GM18907 (cell line): ENCODE measurements at regions not wholly inside any gene's neighbourhood (a gene's known extent, or its start where the extent isn't known, plus 50 kb on each side); places are given as distances from the start of the nearest gene placed in this dataset.

ENCODE experiments used
- ATAC-seq: cut with Tn5 transposase; IDR thresholded peaks from one replicate; pipeline ENCODE4 v1.9.1; 2021; ENCODE audit warnings: mild to moderate bottlenecking, moderate library complexity; ENCODE audit not compliant: unreplicated experiment

DNA sequence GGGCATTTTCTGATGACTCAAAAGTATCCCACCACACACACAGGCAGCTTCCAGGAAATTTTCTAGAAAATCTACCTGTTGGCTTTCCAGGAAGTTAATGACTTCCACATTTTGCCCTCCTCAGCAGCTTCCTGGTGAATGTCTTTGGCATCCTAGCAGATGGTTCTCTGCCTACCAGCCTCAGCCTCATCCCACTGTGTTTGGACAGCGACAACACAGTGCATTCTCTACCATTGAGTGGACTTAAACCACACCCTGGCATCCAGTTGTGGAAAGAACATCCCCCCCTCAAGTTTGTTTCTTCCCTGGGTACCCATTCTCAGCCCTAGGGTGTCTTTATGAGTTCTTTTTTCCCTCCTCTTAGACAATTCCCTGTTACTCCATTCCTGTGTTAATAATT, 50.8 kb upstream of the GADL1 start:
- ATAC-seq = no peak

- ATAC-seq = no peak
These were observed 54.0 kb upstream of the GADL1 start for GRCh38 chr3:30948426-30948825.

- no peak for ATAC-seq
These were observed 57.4 kb upstream of the GADL1 start for GRCh38 chr3:30951826-30952225.

DNA sequence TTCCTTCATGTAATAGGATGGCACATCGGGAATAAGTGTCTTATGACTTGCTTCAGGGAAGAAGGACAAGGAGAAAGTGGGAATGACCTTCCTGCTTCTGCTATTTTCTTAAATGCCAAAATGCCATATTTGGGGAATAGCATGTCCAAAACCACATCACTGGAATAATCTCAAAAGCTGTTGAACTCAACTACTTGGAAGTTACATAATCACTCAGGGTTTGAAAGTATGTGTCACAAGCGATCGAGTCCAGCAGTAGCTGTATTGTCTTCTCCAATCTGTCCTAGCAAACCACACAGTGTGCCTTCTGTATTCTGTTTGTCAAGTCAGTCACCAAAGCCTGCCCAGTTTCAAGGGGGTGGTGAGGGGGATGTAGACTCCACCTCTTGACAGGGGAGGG, 58.3 kb upstream of the GADL1 start:
- no peak for ATAC-seq

DNA sequence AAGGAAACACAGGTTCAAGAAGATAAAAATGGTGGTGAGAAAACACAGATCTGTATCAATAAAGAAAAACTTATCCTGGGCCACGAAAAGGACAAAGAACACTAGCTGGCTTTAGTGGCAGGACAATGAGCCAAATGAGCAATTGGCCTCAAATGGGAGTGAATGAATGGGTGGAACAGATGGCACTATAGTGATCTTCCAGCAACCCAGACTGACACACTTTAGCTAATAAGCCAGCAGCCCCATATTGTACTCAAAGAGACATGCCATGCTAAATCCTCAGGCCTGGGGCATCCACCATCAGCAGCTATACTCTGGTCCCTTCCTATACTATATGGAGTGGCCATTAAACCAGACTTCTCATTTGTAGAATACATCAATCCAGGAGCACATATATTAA, 60.0 kb upstream of the GADL1 start:
- ATAC-seq = no peak

GRCh38 chr3:30962084-30962483, 67.6 kb upstream of the GADL1 start:
- ATAC-seq = no peak

- no peak for ATAC-seq
These were observed 68.0 kb upstream of the GADL1 start for GRCh38 chr3:30962493-30962892.

- ATAC-seq = no peak
These were observed 68.8 kb upstream of the GADL1 start for GRCh38 chr3:30963223-30963722.

DNA sequence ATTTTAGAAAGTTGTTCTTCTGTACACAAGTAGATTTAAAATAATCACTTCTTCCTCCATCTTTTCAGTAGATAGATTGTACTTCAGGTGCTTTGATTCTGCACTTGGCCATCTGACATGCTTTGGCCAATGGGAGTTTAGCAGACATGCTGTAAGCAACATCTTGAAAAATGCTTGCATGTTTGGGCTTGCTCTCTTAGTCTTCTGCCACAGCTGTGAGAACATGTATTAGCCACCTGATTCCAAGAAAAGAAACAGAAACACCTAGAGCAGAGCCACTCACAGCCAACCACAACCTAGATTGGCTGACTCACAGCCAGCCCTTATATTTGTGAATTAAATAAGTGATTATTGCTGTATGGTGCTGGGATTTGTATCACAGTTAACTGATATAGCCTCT, 70.2 kb upstream of the GADL1 start:
- peak; percentile 97 for ATAC-seq

DNA sequence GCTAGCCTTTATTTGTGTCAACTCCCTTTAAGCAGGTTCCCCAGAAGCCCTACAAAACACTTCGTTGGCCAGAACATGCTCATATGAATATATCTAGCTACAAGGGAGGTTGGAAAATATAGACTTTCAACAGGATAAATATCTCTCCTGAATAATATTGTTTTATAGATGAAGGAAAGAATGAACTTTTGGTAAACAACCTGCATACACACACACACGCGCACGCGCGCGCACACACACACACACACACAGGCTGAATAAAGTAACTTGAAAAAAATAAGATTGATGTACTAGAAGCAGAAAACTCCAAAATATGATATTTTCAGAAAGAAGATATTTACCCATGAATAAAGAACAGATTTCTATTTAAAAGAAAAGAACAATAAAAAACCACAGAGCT, 72.4 kb upstream of the GADL1 start:
- ATAC-seq = no peak

DNA sequence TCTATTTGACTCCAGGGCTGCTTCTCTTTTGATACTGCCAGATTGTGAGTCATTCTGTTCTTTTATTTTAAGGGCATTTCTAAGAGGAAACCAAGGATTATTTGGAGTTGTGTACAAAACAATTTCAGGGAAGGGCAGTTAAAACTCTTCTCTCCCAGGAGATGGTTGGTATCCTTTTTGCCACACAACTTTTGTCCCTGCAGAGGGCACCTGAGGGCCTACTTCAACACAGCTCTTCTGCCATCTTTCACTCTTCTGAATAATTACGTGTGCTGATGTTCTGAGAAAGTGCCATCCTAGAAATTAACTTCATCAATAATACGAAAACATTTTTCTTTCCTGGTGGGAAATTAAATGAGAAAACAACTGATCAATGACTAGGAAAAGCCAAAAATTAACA, 75.7 kb upstream of the GADL1 start:
- no peak for ATAC-seq

DNA sequence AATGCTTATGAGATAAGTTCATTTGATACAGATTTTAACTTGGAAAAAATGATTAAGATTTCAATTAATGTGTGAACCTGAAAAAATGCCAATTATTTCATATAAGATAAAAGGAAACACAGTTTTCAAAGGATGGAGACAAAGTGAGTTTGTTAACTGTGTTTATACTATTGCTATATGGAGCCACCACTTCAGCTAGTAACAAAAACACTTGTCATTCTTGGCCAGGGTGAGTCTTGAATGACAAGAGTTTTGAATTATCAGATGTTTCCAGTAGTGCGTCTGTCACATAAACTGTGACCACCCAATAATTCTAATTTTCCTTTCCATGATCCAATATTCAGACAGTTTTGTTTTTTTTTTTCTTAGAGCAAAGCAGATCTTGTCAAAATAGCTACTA, 78.0 kb upstream of the GADL1 start:
- ATAC-seq = no peak

GRCh38 chr3:30974071-30974470, 79.6 kb upstream of the GADL1 start:
- no peak for ATAC-seq

DNA sequence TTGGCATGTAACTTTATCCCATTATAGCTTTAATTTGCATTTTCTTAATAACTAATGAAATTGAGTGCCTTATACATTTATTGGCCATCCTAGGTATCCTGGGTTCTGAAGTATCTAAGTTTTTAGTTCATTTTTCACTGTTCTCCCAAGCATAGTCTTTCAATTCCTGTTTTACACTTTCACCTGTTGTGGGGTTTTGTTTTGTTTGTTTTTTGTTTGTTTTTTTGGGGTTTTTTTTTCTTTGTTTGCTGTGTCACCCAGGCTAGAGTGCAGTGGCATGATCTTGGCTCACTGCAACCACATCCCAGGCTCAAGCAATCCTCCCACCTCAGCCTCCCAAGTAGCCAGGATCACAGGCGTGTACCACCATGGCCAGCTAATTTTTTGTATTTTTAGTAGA, 83.1 kb upstream of the GADL1 start:
- ATAC-seq = no peak

- ATAC-seq = no peak
These were observed 86.5 kb upstream of the GADL1 start for GRCh38 chr3:30980993-30981392.

DNA sequence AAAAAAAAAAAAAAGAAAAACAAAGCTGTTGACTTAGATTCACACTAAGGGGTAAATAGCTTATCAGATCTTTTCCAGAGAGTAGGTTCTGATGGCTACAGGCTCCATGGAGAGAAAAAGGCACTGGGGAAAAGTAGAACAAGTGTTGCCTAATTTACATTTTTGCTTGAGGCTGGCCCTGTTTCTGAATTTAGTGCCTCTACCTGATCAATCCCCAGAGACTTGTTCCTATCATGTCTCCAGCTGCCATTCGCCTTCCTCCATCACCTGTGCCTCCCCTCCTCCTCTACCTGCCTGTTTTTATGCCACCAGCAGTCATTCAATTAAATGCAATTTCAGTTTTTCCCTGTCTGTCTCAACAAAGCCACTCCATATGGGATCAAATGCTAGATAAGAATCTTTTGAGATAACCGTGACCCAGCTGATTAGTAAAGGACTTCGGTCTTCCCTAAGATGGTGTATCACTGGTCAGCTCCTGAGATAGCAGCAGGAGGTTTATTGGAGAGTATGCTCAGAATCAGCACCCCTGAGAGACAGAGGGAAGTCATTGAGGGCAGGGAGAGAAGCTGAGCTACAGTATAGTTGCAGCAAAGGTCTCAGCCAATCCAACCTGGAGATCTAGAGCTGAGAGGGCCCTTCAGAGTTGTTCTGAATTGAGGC, 88.1 kb upstream of the GADL1 start:
- no peak for ATAC-seq

GRCh38 chr3:30984855-30985749, 90.6 kb upstream of the GADL1 start:
- ATAC-seq = peak; percentile 89

DNA sequence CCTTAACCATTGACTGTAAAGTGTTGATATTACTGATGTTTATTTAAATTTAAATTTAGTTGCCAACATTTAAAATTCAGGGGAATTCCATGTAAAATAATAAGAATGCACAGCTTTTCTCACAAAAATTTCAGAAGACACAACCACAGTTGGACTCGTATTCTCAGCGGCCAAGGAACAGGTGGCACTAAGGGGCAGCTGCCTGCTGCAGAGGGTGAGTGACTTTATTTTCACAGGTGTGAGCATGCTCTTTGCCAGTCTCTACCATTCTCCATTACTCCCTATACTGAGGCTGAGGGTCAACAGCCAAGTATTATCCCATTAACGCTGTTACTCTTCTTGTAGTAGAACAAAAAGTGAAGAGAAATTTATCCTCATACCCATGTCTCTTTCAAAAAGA, 92.1 kb upstream of the GADL1 start:
- no peak for ATAC-seq

DNA sequence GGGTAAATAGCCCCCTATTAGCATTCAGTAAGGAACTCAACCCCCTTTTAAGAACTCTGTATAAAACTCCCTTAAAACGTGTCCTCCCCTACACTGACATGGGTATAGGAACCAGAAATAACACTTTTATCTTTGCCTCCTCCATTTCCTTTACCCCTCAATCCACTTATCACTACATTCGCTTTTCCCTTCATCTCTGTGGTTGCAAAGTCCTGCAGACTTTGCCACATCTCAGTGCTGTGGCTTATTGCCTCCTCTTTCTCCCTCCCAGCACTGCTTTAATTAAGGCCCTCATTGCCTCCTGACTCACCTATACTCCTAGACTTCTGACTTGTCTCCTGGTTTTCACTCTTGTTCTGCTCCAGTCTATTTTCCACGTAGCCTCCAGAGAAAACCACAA, 94.3 kb upstream of the GADL1 start:
- ATAC-seq = no peak

DNA sequence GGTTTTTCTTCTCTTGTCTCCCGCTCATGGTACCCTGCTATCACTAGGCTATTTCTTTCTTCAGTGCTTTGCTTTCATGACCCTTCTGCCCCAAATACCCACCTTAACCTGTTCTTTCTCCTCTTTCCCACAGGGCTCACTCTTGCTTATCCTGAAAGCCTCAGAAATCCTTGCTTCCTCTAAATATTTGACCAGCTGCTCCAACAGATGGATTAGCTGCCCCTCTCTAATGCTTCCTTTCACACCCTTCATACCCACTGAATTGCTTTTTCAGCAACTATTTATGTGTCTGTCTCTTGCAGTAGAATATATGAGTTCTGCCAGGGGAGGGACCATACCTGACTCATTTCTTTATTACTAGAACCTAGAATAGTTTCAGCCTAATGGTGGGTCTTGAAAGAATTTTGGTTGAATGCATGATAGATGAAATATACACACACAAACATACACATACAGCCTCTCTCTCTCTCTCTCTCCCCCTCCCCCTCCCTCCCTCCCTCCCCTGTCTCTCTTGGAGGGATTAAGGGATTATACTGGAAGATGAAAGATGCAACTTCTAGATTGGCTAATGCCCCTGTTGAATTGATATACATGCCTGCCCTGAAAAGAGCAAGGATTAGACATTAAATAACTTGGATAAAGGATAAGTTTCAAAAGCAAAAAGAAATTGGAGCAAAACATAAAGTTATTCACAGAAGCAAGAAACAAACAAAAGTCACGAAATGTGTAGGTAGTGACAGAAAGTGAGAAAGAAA, 95.0 kb upstream of the GADL1 start:
- no peak for ATAC-seq

DNA sequence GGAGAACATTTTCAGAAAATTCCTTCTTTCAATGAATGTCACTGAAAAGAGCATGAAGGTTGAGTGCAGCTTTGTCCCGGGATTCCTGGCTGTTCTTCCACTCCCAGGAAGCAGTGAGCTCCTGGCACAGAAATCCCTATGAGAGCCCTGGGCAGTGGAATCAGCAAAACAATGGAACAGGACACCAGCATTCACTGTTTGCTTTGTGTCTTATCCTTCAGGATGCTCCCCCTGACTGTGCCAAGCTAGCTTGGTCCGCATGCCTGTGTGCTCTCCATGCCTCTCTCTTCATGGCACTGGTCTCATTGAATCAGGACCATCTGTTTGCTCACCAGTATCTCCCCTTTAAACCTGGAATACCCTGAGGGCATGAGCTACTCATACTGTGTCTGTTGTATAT, 102.0 kb upstream of the GADL1 start:
- no peak for ATAC-seq

- peak; percentile 50 for ATAC-seq
These were observed 108.3 kb upstream of the GADL1 start for GRCh38 chr3:31002730-31003129.
